ENCODE measurements at regions not wholly inside any gene's neighbourhood (a gene's known extent, or its start where the extent isn't known, plus 50 kb on each side); places are given as distances from the start of the nearest gene placed in this dataset.

- TF ChIP-seq CTCF (conservative IDR thresholded peaks at IDR 0.05), result no peak
- no peak for TF ChIP-seq ZFX (IDR thresholded peaks at IDR 0.05)
Measured at GRCh38 chr9:124188331-124189110, 69.2 kb upstream of the NEK6 start.
